Breast epithelium (tissue), 4 donors: ENCODE measurements at regions not wholly inside any gene's neighbourhood (a gene's known extent, or its start where the extent isn't known, plus 50 kb on each side); places are given as distances from the start of the nearest gene placed in this dataset.

ENCODE experiments used
- DNase-seq, 2 donors: peaks; one replicate each; pipeline ENCODE4 v3.0.0-alpha.2; 2019; ENCODE audit warnings: low spot score in 2 of 2
- H3K27ac ChIP-seq, 2 donors: fragments of 200-600 bp; sonication (generic) in 1 of 2; one replicate each; pipeline ENCODE4 v1.5.1; 2016 to 2019; ENCODE audit warnings: mild to moderate bottlenecking in 1 of 2
- H3K27me3 ChIP-seq, 2 donors: fragments of 200-600 bp; sonication (generic) in 1 of 2; one replicate each; pipeline versions ENCODE4 v1.5.1 to v1.6.0; 2017 to 2019; ENCODE audit warnings: control low read depth in 1 of 2, mild to moderate bottlenecking in 1 of 2
- H3K36me3 ChIP-seq: fragments of 200-600 bp; one replicate; pipeline ENCODE4 v1.5.1; 2019
- H3K4me1 ChIP-seq, 2 donors: fragments of 200-600 bp; sonication (generic); one replicate each; pipeline ENCODE4 v1.5.1; 2016 to 2019; ENCODE audit warnings: control low read depth in 1 of 2
- H3K4me3 ChIP-seq, 3 donors: fragments of 200-600 bp; sonication (generic); 1 replicate in 2 of 3; 2 replicates in 1 of 3; pipeline ENCODE4 v1.5.1; 2016 to 2019; ENCODE audit warnings: mild to moderate bottlenecking in 3 of 3, moderate library complexity in 2 of 3
- H3K9me3 ChIP-seq, 2 donors: fragments of 200-600 bp; sonication (generic) in 1 of 2; one replicate each; pipeline ENCODE4 v1.5.1; 2016 to 2019; ENCODE audit warnings: control low read depth in 1 of 2
- CTCF ChIP-seq, 3 donors: fragments of 450-650 bp; IDR thresholded peaks; one replicate each; pipeline ENCODE4 v1.5.1; 2016 to 2017; ENCODE audit warnings: antibody characterized with exemption in 3 of 3, mild to moderate bottlenecking in 3 of 3, moderate library complexity in 3 of 3
- POLR2A ChIP-seq: fragments of 450-650 bp; IDR thresholded peaks from one replicate; pipeline ENCODE4 v1.6.1; 2016; ENCODE audit warnings: antibody characterized with exemption, mild to moderate bottlenecking, moderate library complexity
- POLR2AphosphoS5 ChIP-seq, 3 donors: sonication (generic); formaldehyde crosslinking; IDR thresholded peaks; one replicate each; pipeline ENCODE4 v1.6.1; 2017; ENCODE audit warnings: antibody characterized with exemption in 3 of 3
- intact Hi-C: fragments of 100-400 bp; cut with DNase I; formaldehyde crosslinking; loops from one replicate; pipeline ENCODE4 v1.15.1; 2023; ENCODE audit warnings: low total_unique reads

- no peak for DNase-seq
- intact Hi-C loops, result no loop called here
- Histone ChIP-seq H3K4me1 (no peaks in the 10 kb centered on the region), H3K9me3 (no peaks in the 10 kb centered on the region), H3K4me3 (no peak overlapping the region), H3K36me3 (no peaks in the 10 kb centered on the region), H3K27me3 (no peaks in the 10 kb centered on the region), H3K27ac (no peak overlapping the region)
- TF ChIP-seq POLR2AphosphoS5 (IDR thresholded peaks at IDR 0.05) (no peak), POLR2A (no peak), CTCF (IDR thresholded peaks at IDR 0.05) (no peak)
Measured at GRCh38 chr3:187980861-187981260, 173.1 kb upstream of the LPP start.

- TF ChIP-seq POLR2AphosphoS5 (IDR thresholded peaks at IDR 0.05) (no peak), CTCF (IDR thresholded peaks at IDR 0.05) (no peak), POLR2A (no peak)
- no peaks in the 10 kb centered on the region for H3K36me3 ChIP-seq
Measured at GRCh38 chr3:187982142-187982541, 171.8 kb upstream of the LPP start.

GRCh38 chr3:187983484-187984124, 170.4 kb upstream of the LPP start:
- TF ChIP-seq CTCF (IDR thresholded peaks at IDR 0.05), result no peak
- TF ChIP-seq POLR2A, result no peak
- no peak for TF ChIP-seq POLR2AphosphoS5 (IDR thresholded peaks at IDR 0.05)
- H3K27me3 ChIP-seq, result no peaks in the 10 kb centered on the region
- no peaks in the 10 kb centered on the region for H3K4me1 ChIP-seq
- intact Hi-C loops, result no loop called here
- H3K36me3 ChIP-seq, result no peaks in the 10 kb centered on the region
- H3K4me3 ChIP-seq, result no peak overlapping the region
- no peaks in the 10 kb centered on the region for H3K9me3 ChIP-seq
- DNase-seq, result no peak
- no peak overlapping the region for H3K27ac ChIP-seq

More at GRCh38 chr3:187982142-187982541, 171.8 kb upstream of the LPP start:
- intact Hi-C loops, result no loop called here
- H3K27ac ChIP-seq, result no peak overlapping the region
- DNase-seq, result no peak
- no peaks in the 10 kb centered on the region for H3K4me1 ChIP-seq
- H3K4me3 ChIP-seq, result no peak overlapping the region
- H3K9me3 ChIP-seq, result no peaks in the 10 kb centered on the region
- H3K27me3 ChIP-seq, result no peaks in the 10 kb centered on the region

GRCh38 chr3:187985647-187986046, 168.3 kb upstream of the LPP start:
- Histone ChIP-seq H3K36me3 (no peaks in the 10 kb centered on the region), H3K4me1 (no peaks in the 10 kb centered on the region), H3K27ac (no peak overlapping the region), H3K27me3 (no peaks in the 10 kb centered on the region), H3K4me3 (no peak overlapping the region), H3K9me3 (no peaks in the 10 kb centered on the region)
- no peak for DNase-seq
- intact Hi-C loops, result no loop called here
- TF ChIP-seq CTCF (IDR thresholded peaks at IDR 0.05) (no peak), POLR2AphosphoS5 (IDR thresholded peaks at IDR 0.05) (no peak), POLR2A (no peak)

- H3K4me3 ChIP-seq, result no peak overlapping the region
- no peak for TF ChIP-seq POLR2A
- no peak for TF ChIP-seq CTCF (IDR thresholded peaks at IDR 0.05)
- no peak for TF ChIP-seq POLR2AphosphoS5 (IDR thresholded peaks at IDR 0.05)
- H3K9me3 ChIP-seq, result no peaks in the 10 kb centered on the region
- H3K27me3 ChIP-seq, result no peaks in the 10 kb centered on the region
- intact Hi-C loops, result no loop called here
- H3K27ac ChIP-seq, result no peak overlapping the region
- H3K4me1 ChIP-seq, result no peaks in the 10 kb centered on the region
- H3K36me3 ChIP-seq, result no peaks in the 10 kb centered on the region
- DNase-seq, result no peak
Measured at GRCh38 chr3:187986514-187986934, 167.4 kb upstream of the LPP start.
